GM12873 (cell line): ENCODE measurements at regions not wholly inside any gene's neighbourhood (a gene's known extent, or its start where the extent isn't known, plus 50 kb on each side); places are given as distances from the start of the nearest gene placed in this dataset.

Source experiments
- CTCF ChIP-seq: IDR thresholded peaks from 2 replicates; pipeline ENCODE4 v1.5.1; 2012; ENCODE audit warnings: low read depth, mild to moderate bottlenecking, moderate library complexity, low read length, control low read depth; ENCODE audit not compliant: insufficient read depth; ENCODE audit errors: missing control alignments

DNA sequence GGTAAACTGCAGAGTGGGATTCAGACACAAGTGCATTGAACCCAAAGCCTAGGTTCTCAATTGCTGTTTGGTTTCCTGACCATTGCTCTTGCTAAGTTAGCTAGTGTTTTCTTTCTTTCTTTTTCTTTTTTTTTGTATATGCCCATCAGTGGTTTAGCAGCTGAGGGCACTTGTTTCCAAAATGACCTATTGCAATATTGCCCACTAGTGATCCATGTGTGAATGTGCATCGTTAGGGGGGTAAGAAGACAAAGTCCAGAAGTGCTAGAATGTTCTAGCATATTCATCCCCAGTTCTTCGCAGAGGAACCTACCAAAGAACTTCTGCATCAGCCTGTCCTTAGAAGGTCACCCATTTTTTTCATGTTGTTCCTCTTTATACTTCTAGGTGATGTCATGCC is 252.8 kb upstream of the GPR26 start:
- peak; percentile 37 for TF ChIP-seq CTCF

DNA sequence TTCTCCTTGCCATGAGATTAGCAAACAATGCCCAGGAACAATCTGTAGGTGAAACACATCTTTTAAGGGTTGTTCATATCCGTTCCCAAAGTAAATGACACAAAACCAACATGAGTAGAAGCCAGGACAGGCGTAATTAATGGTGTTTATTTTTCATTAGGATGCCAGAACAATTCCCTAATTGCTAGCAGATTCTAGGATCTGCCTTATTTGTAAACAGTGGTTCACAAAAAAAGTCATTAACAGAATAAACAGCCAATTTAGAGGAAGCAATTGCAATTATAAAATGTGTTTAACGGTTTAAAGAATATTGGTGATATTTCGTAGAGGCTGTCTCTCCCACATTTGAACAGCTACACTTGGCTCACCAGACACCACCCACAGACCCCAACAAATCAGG is 250.6 kb upstream of the GPR26 start:
- no peak for TF ChIP-seq CTCF

- TF ChIP-seq CTCF: no peak
These were observed 248.7 kb upstream of the GPR26 start for GRCh38 chr10:123417414-123417813.

- TF ChIP-seq CTCF: no peak
These were observed 244.7 kb upstream of the GPR26 start for GRCh38 chr10:123421461-123421860.

GRCh38 chr10:123422261-123422660 is 243.9 kb upstream of the GPR26 start:
- no peak for TF ChIP-seq CTCF

- no peak for TF ChIP-seq CTCF
These were observed 241.6 kb upstream of the GPR26 start for GRCh38 chr10:123424537-123424936.

GRCh38 chr10:123425680-123426079 is 240.5 kb upstream of the GPR26 start:
- no peak for TF ChIP-seq CTCF
